Endothelial cell of umbilical vein (primary cell): ENCODE measurements at regions not wholly inside any gene's neighbourhood (a gene's known extent, or its start where the extent isn't known, plus 50 kb on each side); places are given as distances from the start of the nearest gene placed in this dataset.

Experiments used
- BruUV-seq: library from RNA; stranded (reverse); fragments of 400-500 nt; replicated peaks from 2 replicates; lab custom pipeline; 2021; lab: Mats Ljungman, UMichigan
- CTCF ChIA-PET: fragments of 300-600, 350-600 bp; sonication (Branson Sonifier 250); formaldehyde crosslinking; loops from one replicate; lab custom pipeline; 2021; ENCODE audit warnings: antibody characterized with exemption, inconsistent platforms; lab: Charles Lee
- POLR2A ChIA-PET: fragments of 300-600, 350-600 bp; sonication (Branson Sonifier 250); formaldehyde crosslinking; loops from one replicate; lab custom pipeline; 2021; ENCODE audit warnings: antibody characterized with exemption, inconsistent platforms; lab: Charles Lee
- DNase-seq: peaks from one replicate; pipeline ENCODE4 v3.0.0-alpha.2; 2011; ENCODE audit warnings: low read depth, low spot score
- FAIRE-seq: peaks from 2 replicates; lab custom pipeline; 2011; peaks lifted over from hg19 to GRCh38; lab: Jason Lieb, UNC
- H2AFZ ChIP-seq: 2 replicates; pipeline ENCODE4 v1.6.0; 2012; ENCODE audit warnings: low read depth, low read length, control low read depth, inconsistent platforms
- H3K27ac ChIP-seq: 2 replicates; pipeline ENCODE4 v1.5.1; 2011; ENCODE audit warnings: low read depth, mild to moderate bottlenecking, control low read depth, low read length, moderate library complexity; ENCODE audit not compliant: insufficient read depth
- H3K27me3 ChIP-seq, 2 experiments: 2 replicates each; pipeline versions ENCODE4 v1.6.0 to v1.6.1; 2011; ENCODE audit warnings: low read length in 2 of 2, mixed read lengths in 1 of 2; ENCODE audit not compliant: control insufficient read depth in 2 of 2, insufficient read depth in 2 of 2
- H3K36me3 ChIP-seq, 2 experiments: 2 replicates in 1 of 2; 3 replicates in 1 of 2; pipeline ENCODE4 v1.5.1; 2011; ENCODE audit warnings: low read length in 2 of 2, mild to moderate bottlenecking in 1 of 2, moderate library complexity in 1 of 2; ENCODE audit not compliant: control insufficient read depth in 2 of 2, insufficient read depth in 2 of 2; ENCODE audit errors: extremely low read depth in 1 of 2
- H3K4me1 ChIP-seq: 3 replicates; pipeline ENCODE4 v1.5.1; 2011; ENCODE audit warnings: mild to moderate bottlenecking, low read length; ENCODE audit not compliant: control insufficient read depth, insufficient read depth; ENCODE audit errors: extremely low read depth
- H3K4me2 ChIP-seq: 2 replicates; pipeline ENCODE4 v1.6.1; 2011; ENCODE audit warnings: low read length, control low read depth, mixed read lengths; ENCODE audit not compliant: insufficient read depth
- H3K4me3 ChIP-seq, 3 experiments: fragments of 200-600 bp in 1 of 3; sonication (generic), shearing (Covaris generic) in 1 of 3; replicated peaks in 1 of 3; 2 replicates each; pipeline ENCODE4 v1.5.1; 2011 to 2016; ENCODE audit warnings: control low read depth in 3 of 3, low read length in 3 of 3, mild to moderate bottlenecking in 2 of 3, inconsistent platforms in 1 of 3, low read depth in 1 of 3, moderate library complexity in 1 of 3; ENCODE audit not compliant: insufficient read depth in 1 of 3
- H3K79me2 ChIP-seq: 2 replicates; pipeline ENCODE4 v1.6.0; 2012; ENCODE audit warnings: low read length, inconsistent platforms; ENCODE audit not compliant: control insufficient read depth, insufficient read depth
- H3K9ac ChIP-seq: replicated peaks from 2 replicates; pipeline ENCODE3; 2011; ENCODE audit warnings: low read length, control low read depth; ENCODE audit not compliant: insufficient read depth; ENCODE audit errors: extremely low read depth
- H3K9me1 ChIP-seq: replicated peaks from 3 replicates; pipeline ENCODE4 v1.6.0; 2011; ENCODE audit warnings: mild to moderate bottlenecking, low read length; ENCODE audit not compliant: control insufficient read depth, insufficient read depth; ENCODE audit errors: extremely low read depth
- H3K9me3 ChIP-seq: replicated peaks from 2 replicates; pipeline ENCODE4 v1.5.1; 2012; ENCODE audit warnings: low read length, inconsistent platforms; ENCODE audit not compliant: control insufficient read depth, insufficient read depth
- H4K20me1 ChIP-seq: replicated peaks from 2 replicates; pipeline ENCODE3; 2011; ENCODE audit warnings: mild to moderate bottlenecking, low read length; ENCODE audit not compliant: control insufficient read depth, insufficient read depth; ENCODE audit errors: extremely low read depth
- EZH2 ChIP-seq: IDR thresholded peaks from 2 replicates; pipeline ENCODE4 v1.6.1; 2012; ENCODE audit warnings: borderline replicate concordance, low read depth, mild to moderate bottlenecking, moderate library complexity, low read length, inconsistent platforms; ENCODE audit not compliant: severe bottlenecking
- FOS ChIP-seq: IDR thresholded peaks from 2 replicates; pipeline ENCODE4 v1.6.1; 2011; ENCODE audit warnings: mild to moderate bottlenecking, low read length, moderate library complexity, borderline replicate concordance; ENCODE audit not compliant: insufficient read depth
- GATA2 ChIP-seq: IDR thresholded peaks from 2 replicates; pipeline ENCODE4 v1.7.0; 2011; ENCODE audit warnings: low read depth, mild to moderate bottlenecking, moderate library complexity, mixed read lengths, low read length; ENCODE audit not compliant: insufficient read length, insufficient read depth
- JUN ChIP-seq: IDR thresholded peaks from 2 replicates; pipeline ENCODE4 v1.6.1; 2011; ENCODE audit warnings: borderline replicate concordance, low read depth; ENCODE audit not compliant: insufficient read length, insufficient read depth
- MYC ChIP-seq: IDR thresholded peaks from one replicate; pipeline ENCODE4 v1.6.1; 2011; ENCODE audit warnings: mild to moderate bottlenecking, low read depth, low read length
- POLR2A ChIP-seq: IDR thresholded peaks from 2 replicates; pipeline ENCODE4 v1.6.1; 2012; ENCODE audit warnings: low read depth, mild to moderate bottlenecking, control low read depth, low read length
- POLR2AphosphoS5 ChIP-seq: IDR thresholded peaks from 2 replicates; pipeline ENCODE4 v1.6.1; 2012; ENCODE audit warnings: low read depth, mild to moderate bottlenecking, control low read depth, low read length, moderate library complexity; ENCODE audit not compliant: insufficient read depth
- dilution Hi-C: fragments of 300-500 bp; cut with MboI; formaldehyde crosslinking; loops from one replicate; pipeline ENCODE4 v1.15.0; 2019; ENCODE audit warnings: low sequenced_read_pairs; ENCODE audit not compliant: extremely low pct_ligation_motif_present
- intact Hi-C: fragments of 100-400 bp; cut with micrococcal nuclease; formaldehyde crosslinking; loops from one replicate; pipeline ENCODE4 v1.10.0; 2022
- TF ChIP-seq, protein P1 (sequence below), 2 donors: IDR thresholded peaks; 1 replicate in 1 of 2; 2 replicates in 1 of 2; pipeline ENCODE4 v1.5.1; 2011; ENCODE audit warnings: low read length in 2 of 2, mild to moderate bottlenecking in 2 of 2, moderate library complexity in 2 of 2, control low read depth in 1 of 2, inconsistent platforms in 1 of 2, low read depth in 1 of 2; ENCODE audit not compliant: insufficient read depth in 1 of 2; ENCODE audit errors: extremely low read depth in 1 of 2
- TF ChIP-seq, protein P2 (sequence below): IDR thresholded peaks from 2 replicates; pipeline ENCODE4 v1.6.1; 2011; ENCODE audit not compliant: insufficient read depth, insufficient read length

DNA sequence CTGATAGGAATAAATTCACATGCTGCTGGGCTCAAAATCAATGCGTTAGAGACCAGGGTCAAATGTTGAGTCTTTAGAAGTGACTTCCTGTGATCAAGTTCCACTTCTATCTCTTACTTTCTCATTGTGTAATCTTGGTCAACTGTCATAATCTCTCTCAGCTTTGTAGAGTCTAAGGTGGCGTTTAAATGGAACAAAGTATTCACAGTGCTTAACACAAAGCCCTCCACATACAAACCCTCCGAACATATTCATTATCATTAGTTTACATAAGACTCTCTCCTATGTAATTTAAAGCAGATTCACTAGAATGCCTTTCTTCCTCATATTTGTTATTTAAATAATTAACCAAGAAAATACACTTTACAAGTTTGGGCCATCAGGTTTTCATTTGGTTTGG lies 1044.1 kb downstream of the EFNB2 start:
- no peak overlapping the region for H3K9ac ChIP-seq
- no peaks in the 10 kb centered on the region for H3K4me1 ChIP-seq
- no peaks in the 10 kb centered on the region for H3K27me3 ChIP-seq
- H2AFZ ChIP-seq: no peak overlapping the region
- BruUV-seq: no TSS peak
- H3K79me2 ChIP-seq: no peaks in the 10 kb centered on the region
- ChIA-PET CTCF (no interaction called here), POLR2A (no interaction called here)
- no peak for TF ChIP-seq GATA2
- no peak for TF ChIP-seq JUN
- TF ChIP-seq EZH2: no peak
- TF ChIP-seq, protein P1, sequence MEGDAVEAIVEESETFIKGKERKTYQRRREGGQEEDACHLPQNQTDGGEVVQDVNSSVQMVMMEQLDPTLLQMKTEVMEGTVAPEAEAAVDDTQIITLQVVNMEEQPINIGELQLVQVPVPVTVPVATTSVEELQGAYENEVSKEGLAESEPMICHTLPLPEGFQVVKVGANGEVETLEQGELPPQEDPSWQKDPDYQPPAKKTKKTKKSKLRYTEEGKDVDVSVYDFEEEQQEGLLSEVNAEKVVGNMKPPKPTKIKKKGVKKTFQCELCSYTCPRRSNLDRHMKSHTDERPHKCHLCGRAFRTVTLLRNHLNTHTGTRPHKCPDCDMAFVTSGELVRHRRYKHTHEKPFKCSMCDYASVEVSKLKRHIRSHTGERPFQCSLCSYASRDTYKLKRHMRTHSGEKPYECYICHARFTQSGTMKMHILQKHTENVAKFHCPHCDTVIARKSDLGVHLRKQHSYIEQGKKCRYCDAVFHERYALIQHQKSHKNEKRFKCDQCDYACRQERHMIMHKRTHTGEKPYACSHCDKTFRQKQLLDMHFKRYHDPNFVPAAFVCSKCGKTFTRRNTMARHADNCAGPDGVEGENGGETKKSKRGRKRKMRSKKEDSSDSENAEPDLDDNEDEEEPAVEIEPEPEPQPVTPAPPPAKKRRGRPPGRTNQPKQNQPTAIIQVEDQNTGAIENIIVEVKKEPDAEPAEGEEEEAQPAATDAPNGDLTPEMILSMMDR (IDR thresholded peaks at IDR 0.05; ENCODE audit: extremely low read depth in 1 of 2, insufficient read depth in 1 of 2, low read depth in 1 of 2, low read length in 2 of 2): no peak
- no peak for TF ChIP-seq MYC
- no peak for TF ChIP-seq POLR2A
- no peak for TF ChIP-seq POLR2AphosphoS5
- TF ChIP-seq FOS: no peak
- TF ChIP-seq, protein P2, sequence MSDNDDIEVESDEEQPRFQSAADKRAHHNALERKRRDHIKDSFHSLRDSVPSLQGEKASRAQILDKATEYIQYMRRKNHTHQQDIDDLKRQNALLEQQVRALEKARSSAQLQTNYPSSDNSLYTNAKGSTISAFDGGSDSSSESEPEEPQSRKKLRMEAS: no peak
- no peaks in the 10 kb centered on the region for H3K9me3 ChIP-seq
- H4K20me1 ChIP-seq: no peaks in the 10 kb centered on the region
- no peaks in the 10 kb centered on the region for H3K9me1 ChIP-seq
- FAIRE-seq (no peak), DNase-seq (no peak)
- no peak overlapping the region for H3K27ac ChIP-seq
- dilution Hi-C loops: no loop called here
- no peaks in the 10 kb centered on the region for H3K36me3 ChIP-seq
- intact Hi-C loops: no loop called here
- no peak overlapping the region for H3K4me2 ChIP-seq
- no peak overlapping the region for H3K4me3 ChIP-seq
